ENCODE measurements at regions not wholly inside any gene's neighbourhood (a gene's known extent, or its start where the extent isn't known, plus 50 kb on each side); places are given as distances from the start of the nearest gene placed in this dataset.

DNA sequence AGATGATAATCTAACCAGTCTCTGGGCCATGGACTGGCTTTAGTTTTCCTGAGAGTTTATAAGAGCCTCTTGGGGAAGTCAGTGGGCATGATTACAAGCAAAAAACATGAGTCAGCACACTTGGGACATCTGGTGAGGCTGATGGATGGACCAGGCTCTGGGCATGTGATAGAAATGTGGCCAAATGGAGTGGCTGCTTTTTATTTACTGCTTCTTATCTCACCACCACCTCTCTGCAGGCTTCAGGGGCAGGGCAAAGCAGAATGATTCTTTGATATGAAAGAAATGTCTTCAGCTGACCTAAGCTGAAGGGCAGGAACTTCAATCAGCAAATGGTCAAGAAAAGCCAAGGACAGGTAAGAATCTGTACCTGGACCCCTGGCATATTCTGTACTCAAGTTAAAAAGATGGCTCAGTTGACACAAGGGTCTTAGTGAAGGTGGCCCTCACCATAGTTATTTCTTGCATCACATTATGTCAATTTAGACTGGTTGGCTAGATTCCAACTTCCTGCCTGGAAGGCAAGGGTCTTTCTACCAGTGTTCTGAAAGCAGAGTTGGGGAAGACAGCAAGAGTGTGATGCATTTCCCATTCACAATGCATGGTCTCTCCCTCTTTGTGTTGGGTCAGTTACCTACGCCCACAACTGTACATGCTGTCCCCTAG, 162.8 kb downstream of the FASLG start:
- Histone ChIP-seq H3K79me2 (ENCODE audit: control insufficient read depth, insufficient read depth, low read length, unreplicated experiment) (no peaks in the 10 kb centered on the region), H2AFZ (ENCODE audit: low read length, unreplicated experiment) (no peak overlapping the region), H3K36me3 (ENCODE audit: insufficient read depth, low read length) (no peaks in the 10 kb centered on the region), H3K27me3 (ENCODE audit: insufficient read depth, low read length) (no peaks in the 10 kb centered on the region), H3K4me1 (ENCODE audit: control insufficient read depth, insufficient read depth, low read length, unreplicated experiment) (peaks cover 42% of the 10 kb centered on the region), H3K4me3 (ENCODE audit: low read depth, low read length) (no peak overlapping the region), H3K27ac (ENCODE audit: low read depth, low read length) (peak overlapping the region; percentile 60)

DNA sequence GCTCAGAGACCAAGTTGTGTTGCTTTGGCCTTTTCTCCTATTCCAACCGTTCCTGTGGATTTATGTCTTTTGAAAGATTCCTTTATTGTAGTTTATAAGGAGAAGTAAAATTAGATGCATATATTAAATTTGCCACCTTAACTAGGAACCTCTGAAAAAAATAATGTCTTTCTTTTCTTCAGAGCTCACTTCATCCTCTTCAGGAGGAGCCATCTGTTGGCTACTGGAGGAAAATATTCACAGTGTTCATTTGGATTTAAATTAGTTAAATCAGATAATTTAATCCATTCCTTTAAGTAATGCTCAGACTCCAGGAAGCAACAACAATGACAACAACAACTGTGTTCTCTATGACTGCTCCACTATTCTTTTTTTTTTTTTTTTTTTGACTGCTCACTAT, 164.0 kb downstream of the FASLG start:
- Histone ChIP-seq H3K36me3 (ENCODE audit: insufficient read depth, low read length) (no peaks in the 10 kb centered on the region), H3K4me3 (ENCODE audit: low read depth, low read length) (no peak overlapping the region), H3K79me2 (ENCODE audit: control insufficient read depth, insufficient read depth, low read length, unreplicated experiment) (no peaks in the 10 kb centered on the region), H3K27ac (ENCODE audit: low read depth, low read length) (peak overlapping the region; percentile 61; the same call in 1 of the 2 replicates), H3K27me3 (ENCODE audit: insufficient read depth, low read length) (no peaks in the 10 kb centered on the region), H2AFZ (ENCODE audit: low read length, unreplicated experiment) (no peak overlapping the region), H3K4me1 (ENCODE audit: control insufficient read depth, insufficient read depth, low read length, unreplicated experiment) (peaks cover 46% of the 10 kb centered on the region)

DNA sequence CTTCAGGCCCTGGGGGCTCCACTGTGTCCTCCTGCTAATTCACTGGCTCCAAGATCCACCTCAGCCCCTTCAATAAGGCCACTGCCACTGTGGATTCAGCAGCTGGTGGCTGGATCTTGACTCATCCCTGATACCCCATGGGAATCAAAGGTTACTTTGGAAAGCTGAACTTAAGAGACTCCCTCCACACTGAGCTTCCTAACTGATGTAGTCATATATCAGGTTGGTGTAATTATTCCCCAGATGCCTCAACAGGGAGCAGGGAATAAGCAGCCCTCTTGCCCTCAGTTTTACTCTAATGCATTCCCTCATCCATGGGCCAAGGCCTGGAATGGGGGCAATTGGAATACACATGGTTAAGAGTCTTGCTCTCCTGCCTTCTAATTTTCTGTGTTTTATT, 164.6 kb downstream of the FASLG start:
- H2AFZ ChIP-seq (ENCODE audit: low read length, unreplicated experiment) = no peak overlapping the region
- peak overlapping the region; percentile 61 for H3K27ac ChIP-seq (ENCODE audit: low read depth, low read length)

DNA sequence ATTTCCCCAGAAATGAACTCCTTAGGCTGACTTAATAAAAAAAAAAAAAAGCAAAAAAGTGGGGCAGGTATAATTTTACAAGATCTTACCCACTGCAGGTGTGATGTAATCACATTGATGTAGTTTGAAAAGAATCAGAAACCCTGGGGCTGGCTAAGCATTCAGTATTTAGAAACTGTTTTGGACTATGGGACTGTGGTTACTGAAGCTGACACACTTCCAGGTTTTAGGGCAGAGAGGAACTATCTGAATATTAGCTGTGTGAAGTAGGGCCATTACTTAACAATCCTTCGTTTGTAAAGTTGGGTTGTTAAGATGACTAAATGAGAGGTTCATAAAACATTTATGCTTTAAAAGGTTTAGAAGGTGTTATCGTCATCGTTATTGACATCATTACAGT, 165.3 kb downstream of the FASLG start:
- no peaks in the 10 kb centered on the region for H3K36me3 ChIP-seq (ENCODE audit: insufficient read depth, low read length)
- no peaks in the 10 kb centered on the region for H3K79me2 ChIP-seq (ENCODE audit: control insufficient read depth, insufficient read depth, low read length, unreplicated experiment)
- H3K4me3 ChIP-seq (ENCODE audit: low read depth, low read length) = no peak overlapping the region
- no peaks in the 10 kb centered on the region for H3K27me3 ChIP-seq (ENCODE audit: insufficient read depth, low read length)
- peaks cover 46% of the 10 kb centered on the region for H3K4me1 ChIP-seq (ENCODE audit: control insufficient read depth, insufficient read depth, low read length, unreplicated experiment)
- no peak overlapping the region for H2AFZ ChIP-seq (ENCODE audit: low read length, unreplicated experiment)
- peak overlapping the region; percentile 61 for H3K27ac ChIP-seq (ENCODE audit: low read depth, low read length)

More for the DNA sequence above, 164.6 kb downstream of the FASLG start:
- H3K4me1 ChIP-seq (ENCODE audit: control insufficient read depth, insufficient read depth, low read length, unreplicated experiment) = peaks cover 46% of the 10 kb centered on the region
- H3K4me3 ChIP-seq (ENCODE audit: low read depth, low read length) = no peak overlapping the region
- H3K27me3 ChIP-seq (ENCODE audit: insufficient read depth, low read length) = no peaks in the 10 kb centered on the region
- no peaks in the 10 kb centered on the region for H3K36me3 ChIP-seq (ENCODE audit: insufficient read depth, low read length)
- no peaks in the 10 kb centered on the region for H3K79me2 ChIP-seq (ENCODE audit: control insufficient read depth, insufficient read depth, low read length, unreplicated experiment)

DNA sequence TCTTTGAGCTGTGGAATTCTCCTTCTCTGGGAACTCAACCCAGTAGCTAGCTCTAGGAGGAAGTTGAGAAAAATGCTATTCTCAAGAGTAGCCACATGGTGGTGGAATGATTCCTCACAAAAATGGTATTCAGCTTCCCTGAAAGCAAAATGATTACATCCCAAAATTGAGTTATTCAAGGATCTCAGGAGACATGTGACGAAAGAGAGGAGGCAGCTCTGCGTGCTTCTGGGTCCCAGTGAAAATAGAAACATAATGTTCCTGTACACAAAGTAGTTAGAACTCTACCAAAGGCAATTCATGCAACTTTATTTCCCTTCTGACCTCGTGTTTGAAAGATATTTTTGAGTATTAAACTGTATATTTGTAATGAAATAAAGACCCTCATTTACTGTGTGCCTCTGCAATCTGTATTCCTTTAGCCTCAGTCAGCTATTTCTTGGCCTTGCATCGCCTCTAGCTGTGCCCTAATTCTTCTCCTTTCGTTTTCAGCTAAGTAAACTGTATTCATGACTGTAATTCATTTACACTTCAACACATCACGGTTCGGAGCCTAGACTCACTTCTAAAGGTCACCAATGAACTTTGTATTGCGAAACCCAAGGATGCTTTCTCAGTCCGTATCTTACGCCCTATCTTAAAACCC, 167.3 kb downstream of the FASLG start:
- H2AFZ ChIP-seq (ENCODE audit: low read length, unreplicated experiment) = peak overlapping the region; percentile 95
- no peaks in the 10 kb centered on the region for H3K27me3 ChIP-seq (ENCODE audit: insufficient read depth, low read length)
- peak overlapping the region; percentile 56 for H3K4me3 ChIP-seq (ENCODE audit: low read depth, low read length)
- no peaks in the 10 kb centered on the region for H3K36me3 ChIP-seq (ENCODE audit: insufficient read depth, low read length)
- H3K27ac ChIP-seq (ENCODE audit: low read depth, low read length) = peak overlapping the region; percentile 82
- H3K79me2 ChIP-seq (ENCODE audit: control insufficient read depth, insufficient read depth, low read length, unreplicated experiment) = no peaks in the 10 kb centered on the region
- H3K4me1 ChIP-seq (ENCODE audit: control insufficient read depth, insufficient read depth, low read length, unreplicated experiment) = peaks cover 37% of the 10 kb centered on the region

DNA sequence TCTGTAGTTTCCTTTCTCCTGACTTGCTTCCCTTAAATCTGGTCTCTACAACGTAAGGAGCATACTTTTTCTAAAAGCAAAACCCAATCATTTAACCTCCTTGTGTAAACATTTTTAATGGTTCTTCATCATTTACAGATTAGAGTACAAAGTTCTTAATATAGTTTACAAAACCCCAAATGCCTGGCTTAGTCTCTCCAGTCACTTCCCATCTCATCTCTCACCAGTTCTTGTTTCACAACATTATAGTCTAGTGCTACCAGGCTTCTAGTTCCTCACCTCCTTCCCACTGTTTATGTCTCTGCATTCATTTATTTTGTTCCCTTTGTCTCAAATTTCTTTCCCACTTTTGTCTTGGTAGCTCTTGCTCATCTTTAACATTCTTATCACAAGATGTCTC, 168.4 kb downstream of the FASLG start:
- H3K36me3 ChIP-seq (ENCODE audit: insufficient read depth, low read length) = no peaks in the 10 kb centered on the region
- H3K4me1 ChIP-seq (ENCODE audit: control insufficient read depth, insufficient read depth, low read length, unreplicated experiment) = peaks cover 27% of the 10 kb centered on the region
- peak overlapping the region; percentile 82; the same call in 1 of the 2 replicates for H3K27ac ChIP-seq (ENCODE audit: low read depth, low read length)
- no peaks in the 10 kb centered on the region for H3K27me3 ChIP-seq (ENCODE audit: insufficient read depth, low read length)
- H3K4me3 ChIP-seq (ENCODE audit: low read depth, low read length) = no peak overlapping the region
- H3K79me2 ChIP-seq (ENCODE audit: control insufficient read depth, insufficient read depth, low read length, unreplicated experiment) = no peaks in the 10 kb centered on the region
- peak overlapping the region; percentile 95 for H2AFZ ChIP-seq (ENCODE audit: low read length, unreplicated experiment)

DNA sequence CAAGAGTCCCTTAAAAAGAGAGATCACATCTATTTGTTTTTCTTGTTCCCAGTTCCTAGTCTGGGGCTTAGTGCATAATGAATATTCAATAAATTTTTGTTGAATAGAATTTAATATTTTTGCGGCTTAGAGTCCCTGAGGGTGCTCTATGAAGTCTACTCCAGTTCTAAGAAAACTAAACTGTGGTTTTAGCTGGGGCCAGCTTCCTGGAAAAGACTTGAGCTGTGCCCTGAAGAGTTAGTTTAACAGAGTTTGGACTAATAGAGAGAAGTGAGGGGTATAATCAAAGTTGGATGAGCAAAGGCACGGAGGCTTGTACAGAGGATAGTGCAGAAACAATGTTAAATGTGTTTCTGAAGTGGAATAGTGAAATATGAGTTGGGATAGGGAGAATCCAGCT, 168.9 kb downstream of the FASLG start:
- no peak overlapping the region for H3K4me3 ChIP-seq (ENCODE audit: low read depth, low read length)
- H2AFZ ChIP-seq (ENCODE audit: low read length, unreplicated experiment) = no peak overlapping the region
- no peak overlapping the region for H3K27ac ChIP-seq (ENCODE audit: low read depth, low read length)
- H3K36me3 ChIP-seq (ENCODE audit: insufficient read depth, low read length) = no peaks in the 10 kb centered on the region
- no peaks in the 10 kb centered on the region for H3K79me2 ChIP-seq (ENCODE audit: control insufficient read depth, insufficient read depth, low read length, unreplicated experiment)
- no peaks in the 10 kb centered on the region for H3K27me3 ChIP-seq (ENCODE audit: insufficient read depth, low read length)
- peaks cover 27% of the 10 kb centered on the region for H3K4me1 ChIP-seq (ENCODE audit: control insufficient read depth, insufficient read depth, low read length, unreplicated experiment)

DNA sequence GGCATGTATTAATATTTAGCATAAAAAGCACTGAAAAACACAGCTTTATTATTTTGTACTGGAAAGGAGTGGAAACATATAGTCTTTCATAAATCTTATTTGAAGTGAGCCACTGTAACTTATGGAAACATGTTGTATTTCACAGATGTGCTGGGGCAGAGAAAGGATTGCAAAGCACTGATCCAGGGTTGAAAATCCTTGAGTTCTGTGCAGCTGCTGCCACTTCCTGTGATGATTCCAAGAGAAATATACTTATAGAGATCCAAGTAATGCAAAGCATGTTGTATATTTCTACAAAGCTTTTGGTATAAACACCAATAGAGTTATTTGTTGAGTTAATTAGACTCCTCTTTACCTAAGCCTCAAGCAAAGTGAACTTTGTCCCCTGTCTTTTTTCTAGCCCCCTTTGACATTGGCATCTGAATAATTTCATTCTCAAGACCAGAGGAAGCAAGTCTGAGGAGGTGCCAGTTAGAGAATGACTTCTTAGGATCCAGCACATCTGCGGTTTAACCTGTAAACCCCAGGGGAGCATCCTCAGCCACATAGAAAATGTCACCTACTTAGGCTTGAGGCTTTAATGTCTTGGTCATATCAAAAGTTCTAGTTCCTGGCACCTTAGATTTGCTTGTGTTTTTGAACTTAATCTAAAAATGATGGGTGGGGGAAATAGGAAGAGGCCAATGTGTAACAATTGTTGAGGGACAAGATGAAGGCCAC, 173.3 kb downstream of the FASLG start:
- Histone ChIP-seq H3K27me3 (ENCODE audit: insufficient read depth, low read length) (no peaks in the 10 kb centered on the region), H3K4me3 (ENCODE audit: low read depth, low read length) (no peak overlapping the region), H3K4me1 (ENCODE audit: control insufficient read depth, insufficient read depth, low read length, unreplicated experiment) (no peaks in the 10 kb centered on the region), H3K27ac (ENCODE audit: low read depth, low read length) (no peak overlapping the region), H2AFZ (ENCODE audit: low read length, unreplicated experiment) (no peak overlapping the region), H3K36me3 (ENCODE audit: insufficient read depth, low read length) (no peaks in the 10 kb centered on the region), H3K79me2 (ENCODE audit: control insufficient read depth, insufficient read depth, low read length, unreplicated experiment) (no peaks in the 10 kb centered on the region)

DNA sequence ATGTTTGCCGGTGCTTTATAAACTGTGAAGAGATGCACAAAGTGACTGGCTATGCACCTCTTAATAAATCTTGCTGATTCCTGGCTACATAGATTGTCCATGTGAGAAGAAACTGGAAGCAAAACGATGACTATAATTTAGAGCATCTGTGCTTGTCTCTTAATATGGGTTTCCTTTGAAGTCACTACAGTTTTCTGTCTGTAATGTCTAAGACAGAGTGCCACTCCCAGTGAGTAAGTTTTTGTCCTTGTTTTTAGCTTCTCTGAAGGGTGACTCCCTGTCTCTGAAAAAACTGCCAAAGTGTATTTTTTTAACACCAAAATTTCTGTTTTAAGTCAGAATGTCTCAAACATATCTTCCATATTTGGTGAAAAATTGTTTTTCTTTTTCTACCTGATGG, 175.1 kb downstream of the FASLG start:
- H3K27me3 ChIP-seq (ENCODE audit: insufficient read depth, low read length) = no peaks in the 10 kb centered on the region
- no peaks in the 10 kb centered on the region for H3K36me3 ChIP-seq (ENCODE audit: insufficient read depth, low read length)
- no peak overlapping the region for H2AFZ ChIP-seq (ENCODE audit: low read length, unreplicated experiment)
- no peak overlapping the region for H3K4me3 ChIP-seq (ENCODE audit: low read depth, low read length)
- H3K27ac ChIP-seq (ENCODE audit: low read depth, low read length) = no peak overlapping the region
- no peaks in the 10 kb centered on the region for H3K79me2 ChIP-seq (ENCODE audit: control insufficient read depth, insufficient read depth, low read length, unreplicated experiment)
- H3K4me1 ChIP-seq (ENCODE audit: control insufficient read depth, insufficient read depth, low read length, unreplicated experiment) = peaks cover 12% of the 10 kb centered on the region

DNA sequence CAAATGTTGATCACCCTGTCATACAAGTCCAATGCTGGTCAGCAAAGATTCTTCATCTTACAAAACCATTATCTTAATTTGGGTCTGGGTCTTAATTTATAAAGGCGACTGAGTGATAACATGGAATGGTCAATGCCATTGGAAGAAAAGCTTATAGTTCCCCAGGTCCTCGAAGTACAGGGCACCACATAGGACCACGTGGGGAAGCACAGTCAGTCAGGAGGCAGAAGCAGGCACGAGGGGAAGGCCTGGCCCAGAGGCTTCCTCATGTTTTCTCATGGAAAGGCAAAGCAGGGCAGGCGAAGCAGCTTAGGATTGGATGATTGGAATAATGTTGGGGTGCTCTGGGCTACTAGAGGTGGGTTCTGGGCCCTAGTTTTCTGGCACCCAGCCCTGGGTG, 175.7 kb downstream of the FASLG start:
- Histone ChIP-seq H3K79me2 (ENCODE audit: control insufficient read depth, insufficient read depth, low read length, unreplicated experiment) (no peaks in the 10 kb centered on the region), H3K27ac (ENCODE audit: low read depth, low read length) (no peak overlapping the region), H3K4me3 (ENCODE audit: low read depth, low read length) (no peak overlapping the region), H3K36me3 (ENCODE audit: insufficient read depth, low read length) (no peaks in the 10 kb centered on the region), H3K27me3 (ENCODE audit: insufficient read depth, low read length) (no peaks in the 10 kb centered on the region), H3K4me1 (ENCODE audit: control insufficient read depth, insufficient read depth, low read length, unreplicated experiment) (peaks cover 12% of the 10 kb centered on the region), H2AFZ (ENCODE audit: low read length, unreplicated experiment) (no peak overlapping the region)

DNA sequence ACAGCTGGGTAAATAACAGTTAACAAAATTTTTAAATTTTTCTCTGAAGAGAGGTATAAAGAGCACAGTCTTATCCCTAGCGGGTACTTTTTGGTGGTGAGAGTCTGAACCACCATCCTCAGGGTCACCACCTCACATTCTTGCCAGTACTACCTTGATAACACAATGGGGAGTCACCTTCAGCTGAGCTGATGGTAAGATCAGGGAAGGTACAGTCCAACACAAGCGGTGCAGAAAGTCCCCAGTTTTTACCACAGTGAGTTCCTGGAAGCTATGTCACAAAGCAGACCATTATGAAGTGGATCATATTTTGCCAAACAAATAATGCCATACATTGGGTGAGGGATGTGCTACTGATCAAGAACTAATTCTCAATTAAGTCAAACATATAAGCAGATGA, 176.9 kb downstream of the FASLG start:
- no peak overlapping the region for H3K4me3 ChIP-seq (ENCODE audit: low read depth, low read length)
- H3K79me2 ChIP-seq (ENCODE audit: control insufficient read depth, insufficient read depth, low read length, unreplicated experiment) = no peaks in the 10 kb centered on the region
- H2AFZ ChIP-seq (ENCODE audit: low read length, unreplicated experiment) = no peak overlapping the region
- peaks cover 12% of the 10 kb centered on the region for H3K4me1 ChIP-seq (ENCODE audit: control insufficient read depth, insufficient read depth, low read length, unreplicated experiment)
- no peaks in the 10 kb centered on the region for H3K27me3 ChIP-seq (ENCODE audit: insufficient read depth, low read length)
- H3K36me3 ChIP-seq (ENCODE audit: insufficient read depth, low read length) = no peaks in the 10 kb centered on the region
- no peak overlapping the region for H3K27ac ChIP-seq (ENCODE audit: low read depth, low read length)
